Loucy (cell line): ENCODE measurements at regions not wholly inside any gene's neighbourhood (a gene's known extent, or its start where the extent isn't known, plus 50 kb on each side); places are given as distances from the start of the nearest gene placed in this dataset.

Experiments
- H2AFZ ChIP-seq: fragments of 200-600 bp; sonication (generic); 2 replicates; pipeline ENCODE4 v1.6.0; 2016; ENCODE audit warnings: antibody characterized with exemption, mild to moderate bottlenecking, low read length, moderate library complexity
- H3F3A ChIP-seq: fragments of 200-600 bp; 2 replicates; pipeline ENCODE4 v1.6.0; 2016; ENCODE audit warnings: antibody characterized with exemption, low read depth, mild to moderate bottlenecking
- H3K27me3 ChIP-seq: fragments of 200-600 bp; sonication (generic); 2 replicates; pipeline ENCODE4 v1.6.1; 2014; ENCODE audit warnings: low read length, mild to moderate bottlenecking; ENCODE audit not compliant: insufficient read depth, poor library complexity, severe bottlenecking
- H3K36me3 ChIP-seq: fragments of 200-600 bp; sonication (generic); 2 replicates; pipeline ENCODE4 v1.6.1; 2016; ENCODE audit warnings: low read length; ENCODE audit not compliant: insufficient read depth
- H3K4me1 ChIP-seq: fragments of 200-600 bp; sonication (generic); 2 replicates; pipeline ENCODE4 v1.5.1; 2014; ENCODE audit warnings: low read length, mild to moderate bottlenecking; ENCODE audit not compliant: insufficient read depth, poor library complexity, severe bottlenecking
- H3K4me2 ChIP-seq: fragments of 200-600 bp; sonication (generic); 2 replicates; pipeline ENCODE4 v1.6.0; 2014; ENCODE audit warnings: antibody characterized with exemption, low read length, low read depth, mild to moderate bottlenecking; ENCODE audit not compliant: poor library complexity, severe bottlenecking
- H3K4me3 ChIP-seq: fragments of 200-600 bp; sonication (generic); 2 replicates; pipeline ENCODE4 v1.5.1; 2014; ENCODE audit warnings: low read length, mild to moderate bottlenecking, mixed read lengths; ENCODE audit not compliant: poor library complexity, severe bottlenecking
- H3K79me2 ChIP-seq: fragments of 200-600 bp; sonication (generic); 2 replicates; pipeline ENCODE4 v1.6.1; 2014; ENCODE audit warnings: low read length; ENCODE audit not compliant: insufficient read depth
- H3K9ac ChIP-seq: fragments of 200-600 bp; sonication (generic); 2 replicates; pipeline ENCODE4 v1.6.0; 2014; ENCODE audit warnings: mild to moderate bottlenecking, low read depth, low read length, moderate library complexity; ENCODE audit not compliant: poor library complexity, severe bottlenecking
- H3K9me2 ChIP-seq: fragments of 200-600 bp; sonication (generic); replicated peaks from 2 replicates; pipeline ENCODE4 v1.6.1; 2016; ENCODE audit warnings: low read depth, low read length, mixed read lengths
- H3K9me3 ChIP-seq: fragments of 200-600 bp; sonication (generic); 2 replicates; pipeline ENCODE4 v1.6.1; 2014; ENCODE audit warnings: mild to moderate bottlenecking, antibody characterized with exemption, low read length, low read depth; ENCODE audit not compliant: insufficient read depth
- H4K20me1 ChIP-seq: fragments of 200-600 bp; sonication (generic); 2 replicates; pipeline ENCODE4 v1.6.0; 2014; ENCODE audit warnings: antibody characterized with exemption, low read length, mild to moderate bottlenecking; ENCODE audit not compliant: insufficient read depth, poor library complexity, severe bottlenecking
- CTCF ChIP-seq: fragments of 200-600 bp; sonication (generic); conservative IDR thresholded peaks from 2 replicates; pipeline ENCODE4 v1.5.1; 2014; ENCODE audit warnings: mild to moderate bottlenecking, antibody characterized with exemption, low read length
- EZH2phosphoT487 ChIP-seq: fragments of 200-600 bp; IDR thresholded peaks from 2 replicates; pipeline ENCODE4 v1.6.1; 2018; ENCODE audit warnings: antibody characterized with exemption, mild to moderate bottlenecking, moderate library complexity, borderline replicate concordance

GRCh38 chr5:163877865-163878264, 372.4 kb downstream of the MAT2B start:
- Histone ChIP-seq H3F3A (no peaks in the 10 kb centered on the region), H3K36me3 (no peaks in the 10 kb centered on the region), H3K4me1 (no peaks in the 10 kb centered on the region), H3K27me3 (no peaks in the 10 kb centered on the region), H3K4me3 (no peak overlapping the region), H3K9me2 (no peaks in the 10 kb centered on the region), H3K79me2 (no peaks in the 10 kb centered on the region), H4K20me1 (no peaks in the 10 kb centered on the region), H3K9me3 (no peaks in the 10 kb centered on the region), H3K9ac (no peak overlapping the region), H3K4me2 (no peak overlapping the region), H2AFZ (no peak overlapping the region)
- no peak for TF ChIP-seq CTCF
- TF ChIP-seq EZH2phosphoT487, result no peak

GRCh38 chr5:163878490-163878889, 373.1 kb downstream of the MAT2B start:
- no peak overlapping the region for H3K9ac ChIP-seq
- H3K4me1 ChIP-seq, result no peaks in the 10 kb centered on the region
- no peaks in the 10 kb centered on the region for H3F3A ChIP-seq
- H3K36me3 ChIP-seq, result no peaks in the 10 kb centered on the region
- no peak overlapping the region for H3K4me3 ChIP-seq
- no peaks in the 10 kb centered on the region for H3K9me2 ChIP-seq
- no peak overlapping the region for H3K4me2 ChIP-seq
- H3K9me3 ChIP-seq, result no peaks in the 10 kb centered on the region
- no peaks in the 10 kb centered on the region for H3K79me2 ChIP-seq
- no peaks in the 10 kb centered on the region for H3K27me3 ChIP-seq
- no peaks in the 10 kb centered on the region for H4K20me1 ChIP-seq
- TF ChIP-seq CTCF (no peak), EZH2phosphoT487 (no peak)
- H2AFZ ChIP-seq, result no peak overlapping the region

GRCh38 chr5:163880302-163880701, 374.9 kb downstream of the MAT2B start:
- H3K36me3 ChIP-seq, result no peaks in the 10 kb centered on the region
- H3K79me2 ChIP-seq, result no peaks in the 10 kb centered on the region
- no peak overlapping the region for H3K9ac ChIP-seq
- no peaks in the 10 kb centered on the region for H4K20me1 ChIP-seq
- H3K27me3 ChIP-seq, result no peaks in the 10 kb centered on the region
- H3K4me1 ChIP-seq, result no peaks in the 10 kb centered on the region
- H3K4me3 ChIP-seq, result no peak overlapping the region
- no peak overlapping the region for H2AFZ ChIP-seq
- no peak for TF ChIP-seq EZH2phosphoT487
- TF ChIP-seq CTCF, result no peak
- no peaks in the 10 kb centered on the region for H3F3A ChIP-seq
- H3K9me3 ChIP-seq, result no peaks in the 10 kb centered on the region
- H3K9me2 ChIP-seq, result no peaks in the 10 kb centered on the region
- no peak overlapping the region for H3K4me2 ChIP-seq
